Trophoblast cell (in vitro differentiated cells and primary cell): ENCODE measurements at regions not wholly inside any gene's neighbourhood (a gene's known extent, or its start where the extent isn't known, plus 50 kb on each side); places are given as distances from the start of the nearest gene placed in this dataset.

Experiments
- DNase-seq, 2 donors: peaks; one replicate each; pipeline ENCODE4 v3.0.0-alpha.2; 2016
- H2AFZ ChIP-seq: 2 replicates; pipeline ENCODE4 v1.6.1; 2013; ENCODE audit warnings: low read length, moderate library complexity, mild to moderate bottlenecking; ENCODE audit not compliant: insufficient read depth, poor library complexity
- H2AK5ac ChIP-seq: 2 replicates; pipeline ENCODE4 v1.6.1; 2013; ENCODE audit warnings: mild to moderate bottlenecking, low read length
- H2BK120ac ChIP-seq: 2 replicates; pipeline ENCODE4 v1.6.1; 2013; ENCODE audit warnings: low read length, mild to moderate bottlenecking, moderate library complexity; ENCODE audit not compliant: insufficient read depth, poor library complexity
- H2BK12ac ChIP-seq: 2 replicates; pipeline ENCODE4 v1.6.1; 2013; ENCODE audit warnings: mild to moderate bottlenecking, low read length, moderate library complexity
- H2BK5ac ChIP-seq: 2 replicates; pipeline ENCODE4 v1.6.1; 2013; ENCODE audit warnings: low read length, low read depth, moderate library complexity, mild to moderate bottlenecking; ENCODE audit not compliant: poor library complexity
- H3K14ac ChIP-seq: 2 replicates; pipeline ENCODE4 v1.6.1; 2013; ENCODE audit warnings: mild to moderate bottlenecking, low read length
- H3K18ac ChIP-seq: 2 replicates; pipeline ENCODE4 v1.6.1; 2013; ENCODE audit warnings: mild to moderate bottlenecking, low read length
- H3K23ac ChIP-seq: 2 replicates; pipeline ENCODE4 v1.6.1; 2013; ENCODE audit warnings: low read length
- H3K27ac ChIP-seq: 2 replicates; pipeline ENCODE4 v1.5.1; 2013; ENCODE audit warnings: low read depth, mild to moderate bottlenecking, inconsistent platforms, low read length, moderate library complexity
- H3K27me3 ChIP-seq: 2 replicates; pipeline ENCODE4 v1.6.1; 2013; ENCODE audit warnings: inconsistent platforms, mild to moderate bottlenecking, low read length, moderate library complexity; ENCODE audit not compliant: insufficient read depth
- H3K36me3 ChIP-seq, 2 experiments: 1 replicate in 1 of 2; 2 replicates in 1 of 2; pipeline ENCODE4 v1.6.1; 2013; ENCODE audit warnings: low read length in 2 of 2, mild to moderate bottlenecking in 2 of 2, moderate library complexity in 1 of 2; ENCODE audit not compliant: insufficient read depth in 2 of 2, control insufficient read depth in 1 of 2
- H3K4ac ChIP-seq: 2 replicates; pipeline ENCODE4 v1.6.1; 2013; ENCODE audit warnings: low read depth, mild to moderate bottlenecking, low read length, moderate library complexity
- H3K4me1 ChIP-seq, 2 experiments: 1 replicate in 1 of 2; 2 replicates in 1 of 2; pipeline ENCODE4 v1.6.1; 2013; ENCODE audit warnings: low read length in 2 of 2, mild to moderate bottlenecking in 2 of 2, moderate library complexity in 1 of 2; ENCODE audit not compliant: insufficient read depth in 2 of 2, control insufficient read depth in 1 of 2
- H3K4me2 ChIP-seq: 2 replicates; pipeline ENCODE4 v1.6.1; 2013; ENCODE audit warnings: inconsistent platforms, mild to moderate bottlenecking, low read length, moderate library complexity
- H3K4me3 ChIP-seq: 2 replicates; pipeline ENCODE4 v1.5.1; 2013; ENCODE audit warnings: mild to moderate bottlenecking, low read depth, low read length, inconsistent platforms
- H3K79me1 ChIP-seq: one replicate; pipeline ENCODE4 v1.6.1; 2013; ENCODE audit warnings: low read length
- H3K79me2 ChIP-seq: 2 replicates; pipeline ENCODE4 v1.6.1; 2013; ENCODE audit warnings: low read length, mild to moderate bottlenecking; ENCODE audit not compliant: control insufficient read depth, insufficient read depth, poor library complexity
- H3K9ac ChIP-seq: 2 replicates; pipeline ENCODE4 v1.6.1; 2013; ENCODE audit warnings: mild to moderate bottlenecking, low read length
- H3K9me3 ChIP-seq: 2 replicates; pipeline ENCODE4 v1.6.1; 2013; ENCODE audit warnings: low read depth, mild to moderate bottlenecking, control low read depth, inconsistent platforms, low read length; ENCODE audit not compliant: insufficient read depth
- H4K12ac ChIP-seq: 2 replicates; pipeline ENCODE4 v1.6.1; 2013; ENCODE audit warnings: low read depth, mild to moderate bottlenecking, low read length, moderate library complexity
- H4K8ac ChIP-seq: 2 replicates; pipeline ENCODE4 v1.6.1; 2013; ENCODE audit warnings: low read depth, mild to moderate bottlenecking, low read length, moderate library complexity
- H4K91ac ChIP-seq: one replicate; pipeline ENCODE4 v1.6.1; 2013; ENCODE audit warnings: low read depth, mild to moderate bottlenecking, low read length, moderate library complexity
- WGBS: extraction: QIAGEN DNeasy Blood & Tissue Kit; methylation state at CpG from one replicate; pipeline ENCODE4 v1.1.7; 2013; ENCODE audit warnings: missing lambda C conversion rate; ENCODE audit not compliant: insufficient read length, insufficient coverage; ENCODE audit errors: extremely low coverage; 5-methylcytosine and 5-hydroxymethylcytosine counted together

GRCh38 chr14:79951572-79951971, 259.7 kb downstream of the DIO2 start:
- no peak overlapping the region for H2BK5ac ChIP-seq
- H2AK5ac ChIP-seq: no peak overlapping the region
- H3K27me3 ChIP-seq: no peaks in the 10 kb centered on the region
- no peak overlapping the region for H2BK120ac ChIP-seq
- no peak overlapping the region for H4K91ac ChIP-seq
- no peak for DNase-seq
- H2AFZ ChIP-seq: no peak overlapping the region
- no peak overlapping the region for H4K12ac ChIP-seq
- no peak overlapping the region for H4K8ac ChIP-seq
- no peaks in the 10 kb centered on the region for H3K36me3 ChIP-seq
- H2BK12ac ChIP-seq: no peak overlapping the region
- no CpG with 5 or more reads among the region's 1 CpG for WGBS
- no peak overlapping the region for H3K4me3 ChIP-seq
- no peak overlapping the region for H3K23ac ChIP-seq
- H3K4me2 ChIP-seq: no peak overlapping the region
- H3K79me2 ChIP-seq: no peaks in the 10 kb centered on the region
- H3K9ac ChIP-seq: no peak overlapping the region
- H3K4ac ChIP-seq: no peak overlapping the region
- no peaks in the 10 kb centered on the region for H3K9me3 ChIP-seq
- H3K18ac ChIP-seq: no peak overlapping the region
- H3K79me1 ChIP-seq: no peaks in the 10 kb centered on the region
- no peaks in the 10 kb centered on the region for H3K4me1 ChIP-seq
- no peak overlapping the region for H3K14ac ChIP-seq
- H3K27ac ChIP-seq: no peak overlapping the region

GRCh38 chr14:79949906-79950305, 261.4 kb downstream of the DIO2 start:
- Histone ChIP-seq H2BK5ac (no peak overlapping the region), H3K79me1 (no peaks in the 10 kb centered on the region), H3K9me3 (no peaks in the 10 kb centered on the region), H2AFZ (no peak overlapping the region), H3K14ac (no peak overlapping the region), H3K4me1 (no peaks in the 10 kb centered on the region), H3K4me2 (no peak overlapping the region), H3K9ac (no peak overlapping the region), H3K18ac (no peak overlapping the region), H4K12ac (no peak overlapping the region), H3K36me3 (no peaks in the 10 kb centered on the region), H4K8ac (no peak overlapping the region), H3K79me2 (no peaks in the 10 kb centered on the region), H3K4ac (no peak overlapping the region), H3K27ac (no peak overlapping the region), H4K91ac (no peak overlapping the region), H2AK5ac (no peak overlapping the region), H3K4me3 (no peak overlapping the region), H2BK120ac (no peak overlapping the region), H3K27me3 (no peaks in the 10 kb centered on the region), H2BK12ac (no peak overlapping the region), H3K23ac (no peak overlapping the region)
- no peak for DNase-seq

GRCh38 chr14:79947440-79948054, 263.8 kb downstream of the DIO2 start:
- Histone ChIP-seq H3K9me3 (no peaks in the 10 kb centered on the region), H3K18ac (no peak overlapping the region), H3K4me2 (no peak overlapping the region), H3K4me1 (no peaks in the 10 kb centered on the region), H3K4ac (no peak overlapping the region), H2BK12ac (no peak overlapping the region), H2AK5ac (no peak overlapping the region), H4K8ac (no peak overlapping the region), H3K27me3 (no peaks in the 10 kb centered on the region), H3K4me3 (no peak overlapping the region), H2BK5ac (no peak overlapping the region), H3K79me2 (no peaks in the 10 kb centered on the region), H4K91ac (no peak overlapping the region), H3K79me1 (no peaks in the 10 kb centered on the region), H3K27ac (no peak overlapping the region), H2AFZ (no peak overlapping the region), H4K12ac (no peak overlapping the region), H2BK120ac (no peak overlapping the region), H3K23ac (no peak overlapping the region), H3K9ac (no peak overlapping the region), H3K36me3 (no peaks in the 10 kb centered on the region), H3K14ac (no peak overlapping the region)
- WGBS: no CpG with 5 or more reads among the region's 2 CpGs
- no peak for DNase-seq

- WGBS: 100% methylated on average over 2 of the region's 6 CpGs
- H3K27ac ChIP-seq: no peak overlapping the region
- H2BK120ac ChIP-seq: no peak overlapping the region
- H3K4ac ChIP-seq: no peak overlapping the region
- H3K14ac ChIP-seq: no peak overlapping the region
- no peaks in the 10 kb centered on the region for H3K36me3 ChIP-seq
- no peak overlapping the region for H4K8ac ChIP-seq
- H3K4me1 ChIP-seq: no peaks in the 10 kb centered on the region
- H4K12ac ChIP-seq: no peak overlapping the region
- H2BK12ac ChIP-seq: no peak overlapping the region
- no peak for DNase-seq
- no peak overlapping the region for H3K9ac ChIP-seq
- H3K18ac ChIP-seq: no peak overlapping the region
- no peak overlapping the region for H2AK5ac ChIP-seq
- no peaks in the 10 kb centered on the region for H3K9me3 ChIP-seq
- no peaks in the 10 kb centered on the region for H3K27me3 ChIP-seq
- no peak overlapping the region for H2BK5ac ChIP-seq
- no peak overlapping the region for H2AFZ ChIP-seq
- no peak overlapping the region for H3K23ac ChIP-seq
- no peak overlapping the region for H3K4me2 ChIP-seq
- H4K91ac ChIP-seq: no peak overlapping the region
- no peaks in the 10 kb centered on the region for H3K79me2 ChIP-seq
- H3K79me1 ChIP-seq: no peaks in the 10 kb centered on the region
- H3K4me3 ChIP-seq: no peak overlapping the region
Observed at GRCh38 chr14:79939235-79939634, 272.1 kb downstream of the DIO2 start.
